GM19238 (cell line): ENCODE measurements at regions not wholly inside any gene's neighbourhood (a gene's known extent, or its start where the extent isn't known, plus 50 kb on each side); places are given as distances from the start of the nearest gene placed in this dataset.

Experiments used
- DNase-seq: peaks from one replicate; pipeline ENCODE4 v3.0.0; 2011; ENCODE audit warnings: low spot score; ENCODE audit not compliant: insufficient read length

DNA sequence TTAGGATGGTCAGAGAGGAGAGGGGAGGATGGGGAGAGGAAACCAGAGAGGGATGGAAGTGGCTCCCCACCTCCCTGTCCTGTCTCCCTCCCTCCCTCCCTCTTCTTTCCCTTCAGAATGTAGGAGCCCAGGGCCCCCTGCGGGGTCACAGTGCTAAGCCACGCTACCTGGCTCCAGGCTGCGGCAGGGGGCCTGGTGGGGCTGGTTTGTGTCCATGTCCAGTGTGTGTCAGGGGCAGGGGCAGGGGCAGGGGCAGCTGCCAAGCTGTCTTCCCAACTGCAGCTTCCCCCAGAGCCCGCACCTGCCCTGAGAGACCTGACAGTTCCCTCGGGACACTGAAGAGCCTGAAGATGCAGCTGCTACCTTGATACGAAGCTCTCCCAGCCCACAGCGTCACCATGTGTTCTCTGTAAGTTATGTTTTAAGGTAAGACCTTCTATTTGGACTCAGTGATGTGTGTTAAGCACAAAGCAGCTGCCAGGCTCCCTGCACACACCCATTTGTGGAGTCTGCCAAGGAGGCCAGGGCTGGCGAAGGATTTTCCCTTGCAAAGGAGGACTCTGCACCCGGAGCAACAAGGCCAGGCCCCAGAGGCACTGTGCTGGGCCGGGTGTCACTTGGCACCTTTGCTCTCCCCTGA, 121.8 kb upstream of the SMAD3 start:
- no peak for DNase-seq

DNA sequence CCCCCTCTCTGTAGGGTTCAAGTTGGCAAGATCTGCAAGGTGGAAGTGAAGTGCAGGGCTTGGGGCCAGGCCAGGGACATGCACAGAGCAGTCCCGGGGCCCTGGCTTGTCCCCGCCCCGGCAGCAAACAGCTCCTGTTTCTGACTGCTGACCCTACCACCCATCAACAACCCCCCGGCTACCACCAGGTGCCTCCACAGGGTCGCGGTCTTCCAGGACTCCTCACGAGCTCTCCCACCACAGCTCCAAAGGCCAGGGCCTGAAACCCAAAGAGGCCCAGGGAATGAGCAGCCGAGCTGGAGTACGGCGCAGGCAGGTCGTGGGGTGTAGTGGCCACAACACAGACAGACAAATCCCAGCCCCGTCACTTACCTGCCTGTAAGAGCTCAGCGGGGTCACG, 121.3 kb upstream of the SMAD3 start:
- DNase-seq: no peak

DNA sequence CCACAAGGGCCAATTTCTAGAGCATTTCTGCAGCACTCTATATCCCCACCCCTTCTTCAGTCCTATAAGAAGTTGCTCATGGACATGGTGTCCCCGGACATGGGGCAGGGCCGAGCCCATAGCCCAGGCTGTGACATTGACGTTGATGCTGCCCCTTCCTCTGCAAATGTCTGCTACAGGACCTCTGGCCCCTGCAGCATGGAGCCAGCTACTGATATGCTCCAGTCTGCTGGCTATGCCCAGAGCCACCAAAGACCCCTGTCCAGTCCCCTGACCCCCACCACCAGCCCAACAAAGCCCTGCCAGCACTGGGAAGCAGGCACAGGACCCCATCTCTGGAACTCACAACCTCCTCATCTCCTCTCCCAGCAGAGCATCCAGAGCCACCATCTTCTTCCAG, 120.1 kb upstream of the SMAD3 start:
- no peak for DNase-seq

- DNase-seq: no peak
Measured at GRCh38 chr15:66945842-66946241, 119.6 kb upstream of the SMAD3 start.

DNA sequence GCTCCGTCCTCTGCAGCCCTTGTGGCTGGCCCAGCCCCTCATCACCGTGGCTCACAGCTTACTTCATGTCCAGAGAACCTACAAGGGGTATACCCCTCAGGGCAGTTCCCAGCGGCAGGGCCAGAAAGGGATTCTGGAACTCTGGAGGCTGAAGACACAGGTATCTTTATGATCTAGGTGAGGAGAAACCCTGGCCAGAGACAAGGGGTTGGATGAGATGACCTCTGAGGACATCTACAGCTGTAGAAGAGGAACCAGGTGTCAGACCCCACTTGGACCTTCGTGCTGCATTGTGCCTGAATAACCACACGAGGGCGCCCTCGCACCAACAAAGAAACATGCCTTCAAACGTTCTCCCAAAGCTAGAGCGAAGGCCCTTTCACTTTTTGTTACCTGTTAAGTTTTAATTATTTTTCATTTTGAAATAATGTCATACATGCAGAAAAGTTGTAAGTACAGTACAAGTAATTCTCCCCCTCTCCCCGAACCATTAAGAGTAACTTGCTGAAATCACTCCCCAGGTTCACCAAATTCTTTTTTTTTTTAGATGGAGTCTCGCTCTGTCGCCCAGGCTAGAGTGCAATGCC, 118.7 kb upstream of the SMAD3 start:
- DNase-seq: peak; percentile 73

- no peak for DNase-seq
Measured at GRCh38 chr15:66947471-66947870, 117.9 kb upstream of the SMAD3 start.

- no peak for DNase-seq
Measured at GRCh38 chr15:66948294-66948693, 117.1 kb upstream of the SMAD3 start.

DNA sequence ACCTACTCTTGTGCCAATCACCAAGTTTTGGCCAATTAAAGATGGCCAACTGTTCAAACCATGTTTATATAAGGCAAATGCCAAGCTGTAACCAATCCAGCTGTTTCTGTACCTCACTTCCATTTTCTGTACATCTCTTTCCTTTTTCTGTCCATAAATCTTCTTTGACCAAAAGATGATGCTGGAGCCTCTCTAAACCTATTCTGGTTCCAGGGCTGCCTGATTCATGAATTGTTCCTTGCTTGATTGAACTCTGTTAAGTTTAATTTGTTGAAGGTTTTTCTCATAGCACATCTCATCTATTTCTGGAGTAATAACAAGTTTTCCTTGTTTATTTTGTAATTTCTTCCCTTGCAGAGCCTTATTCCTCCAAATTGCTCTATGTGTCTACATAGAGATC, 115.3 kb upstream of the SMAD3 start:
- no peak for DNase-seq

GRCh38 chr15:66951531-66952320, 113.7 kb upstream of the SMAD3 start:
- no peak for DNase-seq

- no peak for DNase-seq
Measured at GRCh38 chr15:66952756-66953522, 112.5 kb upstream of the SMAD3 start.

- no peak for DNase-seq
Measured at GRCh38 chr15:66953523-66954229, 111.7 kb upstream of the SMAD3 start.

GRCh38 chr15:66954601-66955000, 110.8 kb upstream of the SMAD3 start:
- DNase-seq: no peak

GRCh38 chr15:66955001-66955516, 110.3 kb upstream of the SMAD3 start:
- no peak for DNase-seq

DNA sequence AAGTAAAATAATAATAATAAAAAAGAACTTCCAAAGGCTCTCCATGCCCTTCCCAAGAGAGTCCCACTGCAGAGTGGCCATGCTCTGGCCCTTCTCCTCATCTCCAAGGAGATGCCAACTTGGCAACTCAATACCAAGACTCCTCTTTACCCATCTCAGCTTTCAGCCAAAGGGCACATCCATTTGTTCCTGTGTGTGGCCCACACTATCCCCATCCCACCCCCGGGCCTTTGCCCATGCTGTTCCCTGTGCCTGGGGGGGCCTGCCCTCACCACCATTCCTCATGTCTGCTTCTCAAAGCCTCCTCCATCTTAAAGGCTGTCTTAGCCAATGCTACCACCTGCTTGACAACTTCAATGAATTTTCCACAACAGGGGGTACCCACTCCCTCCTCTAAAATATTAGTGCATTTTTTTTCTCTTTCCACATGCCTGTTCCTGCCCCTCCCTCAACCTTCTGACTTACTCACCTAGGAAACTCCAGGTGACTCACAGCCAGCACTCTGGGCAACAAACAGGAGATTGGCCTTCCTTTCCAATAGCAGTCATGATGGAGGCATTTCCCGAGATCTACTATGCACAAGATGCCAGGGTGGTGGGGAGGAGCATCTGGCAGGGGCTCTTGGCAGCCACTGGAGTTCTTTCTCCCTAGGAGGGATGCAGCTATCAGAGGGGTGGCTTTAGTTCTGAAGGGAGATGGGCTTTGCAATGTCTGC, 109.4 kb upstream of the SMAD3 start:
- no peak for DNase-seq

DNA sequence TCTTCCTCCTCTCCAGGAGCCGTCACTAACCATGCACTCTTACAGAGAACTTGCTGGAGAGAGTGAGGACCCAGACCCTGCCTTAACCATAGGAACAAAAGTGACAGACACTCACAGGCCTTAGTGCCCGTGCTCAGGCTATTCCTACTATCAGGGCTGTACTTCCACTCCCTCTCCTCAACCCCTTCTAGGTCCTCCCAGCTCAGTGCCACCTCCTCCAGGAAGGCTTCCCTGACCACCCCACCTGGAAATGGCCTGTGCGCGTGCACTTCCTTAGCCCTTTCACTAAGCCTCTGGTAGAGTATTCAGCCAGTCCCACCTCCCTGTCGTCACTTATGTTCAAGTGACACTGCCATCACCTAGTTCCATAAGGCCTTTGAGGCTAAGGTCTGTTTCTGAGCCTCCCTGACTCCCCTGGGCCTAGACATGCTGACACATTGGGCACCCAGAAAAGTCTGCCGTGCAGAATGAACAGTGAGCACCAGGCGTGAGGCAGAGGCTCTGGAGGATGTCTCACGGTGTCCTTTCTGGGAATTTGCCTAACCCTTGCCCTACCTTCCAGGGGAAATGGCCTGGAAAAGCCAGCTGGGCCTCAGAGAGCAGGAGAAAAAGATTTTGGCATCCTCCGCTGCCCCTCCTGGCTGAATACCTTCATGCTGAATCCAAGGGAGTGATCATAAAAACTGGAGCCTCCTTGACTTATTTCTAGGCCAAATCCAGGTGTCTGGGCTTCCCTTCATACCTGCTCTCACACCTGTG, 108.6 kb upstream of the SMAD3 start:
- DNase-seq: no peak

DNA sequence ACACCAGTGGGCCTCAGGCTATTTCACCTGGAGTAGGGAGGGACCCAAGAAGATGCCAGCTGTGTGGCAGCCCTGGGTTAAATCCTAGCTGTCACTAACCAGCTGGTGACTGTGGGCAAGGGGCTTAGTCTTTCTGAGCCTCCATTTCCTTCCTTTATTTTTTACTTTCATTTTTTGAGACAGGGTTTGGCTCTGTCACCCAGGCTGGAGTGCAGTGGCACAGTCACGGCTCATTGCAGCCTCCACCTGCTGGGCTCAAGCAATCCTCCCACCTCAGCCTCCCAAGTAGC, 108.0 kb upstream of the SMAD3 start:
- DNase-seq: no peak

GRCh38 chr15:66959066-66959465, 106.3 kb upstream of the SMAD3 start:
- no peak for DNase-seq

- DNase-seq: no peak
Measured at GRCh38 chr15:66959875-66960274, 105.5 kb upstream of the SMAD3 start.

DNA sequence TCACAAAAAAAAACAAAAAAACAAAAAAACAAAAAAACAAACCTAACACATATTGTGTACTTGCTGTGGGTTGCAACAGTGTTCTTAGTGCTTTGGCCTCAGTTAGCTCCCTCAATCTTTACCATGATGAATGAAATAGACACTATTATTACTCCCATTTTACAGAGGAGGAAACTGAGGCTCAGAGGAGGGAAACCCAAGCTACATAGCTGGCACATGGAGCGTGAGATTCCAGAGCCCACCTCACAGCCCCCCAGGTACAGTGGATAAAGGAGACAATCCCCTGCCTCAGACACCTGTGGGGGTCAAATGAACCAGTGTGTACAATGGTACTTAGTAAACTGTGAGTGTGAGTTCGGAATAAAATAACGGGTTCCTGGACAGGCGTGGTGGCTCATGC, 104.9 kb upstream of the SMAD3 start:
- DNase-seq: no peak

- DNase-seq: no peak
Measured at GRCh38 chr15:66961407-66961884, 104.0 kb upstream of the SMAD3 start.
